RWPE1 (cell line): ENCODE measurements at regions not wholly inside any gene's neighbourhood (a gene's known extent, or its start where the extent isn't known, plus 50 kb on each side); places are given as distances from the start of the nearest gene placed in this dataset.

Source experiments
- CTCF ChIA-PET: fragments of 350-600 bp; sonication (Branson Sonifier 250); formaldehyde crosslinking; extraction: SDS; loops from one replicate; lab custom pipeline; 2021; lab: Yijun Ruan, JAX
- POLR2A ChIA-PET: fragments of 400-600 bp; formaldehyde crosslinking; extraction: SDS; loops from one replicate; lab custom pipeline; 2020; ENCODE audit warnings: antibody characterized with exemption; ENCODE audit not compliant: low non-redundant PET; lab: Yijun Ruan, JAX
- DNase-seq: peaks from one replicate; pipeline ENCODE4 v3.0.0; 2012; ENCODE audit warnings: low spot score
- H3K27ac ChIP-seq: fragments of 450-650 bp; 2 replicates; pipeline ENCODE4 v1.5.1; 2017
- CTCF ChIP-seq: fragments of 450-650 bp; conservative IDR thresholded peaks from 2 replicates; pipeline ENCODE4 v1.5.1; 2017; ENCODE audit warnings: low read depth, mild to moderate bottlenecking

- ChIA-PET CTCF (no interaction called here), POLR2A (no interaction called here)
- TF ChIP-seq CTCF = no peak
- H3K27ac ChIP-seq = no peak overlapping the region
- DNase-seq = peak; percentile 30
Measured at GRCh38 chr16:54424043-54424451, 137.5 kb upstream of the IRX3 start.

GRCh38 chr16:54422569-54422978 is 136.0 kb upstream of the IRX3 start:
- H3K27ac ChIP-seq = peak overlapping the region; percentile 62
- ChIA-PET CTCF (no interaction called here), POLR2A (no interaction called here)
- no peak for TF ChIP-seq CTCF
- no peak for DNase-seq

- H3K27ac ChIP-seq = peak overlapping the region; percentile 62
Measured at GRCh38 chr16:54422159-54422558, 135.6 kb upstream of the IRX3 start.

GRCh38 chr16:54421220-54421619 is 134.6 kb upstream of the IRX3 start:
- no peak overlapping the region for H3K27ac ChIP-seq
- POLR2A ChIA-PET = no interaction called here
- DNase-seq = no peak
- TF ChIP-seq CTCF = no peak
- CTCF ChIA-PET = no interaction called here

More at GRCh38 chr16:54422159-54422558, 135.6 kb upstream of the IRX3 start:
- TF ChIP-seq CTCF = no peak
- DNase-seq = no peak
- ChIA-PET POLR2A (no interaction called here), CTCF (no interaction called here)

GRCh38 chr16:54418903-54419302 is 132.3 kb upstream of the IRX3 start:
- no peak overlapping the region for H3K27ac ChIP-seq
- CTCF ChIA-PET = interaction anchor here (0.9 kb wide), 1 partner anchor 94 kb away, joined by 4 read pairs; no protein-coding TSS in a partner anchor
- DNase-seq = no peak
- TF ChIP-seq CTCF = no peak
- POLR2A ChIA-PET = no interaction called here

- POLR2A ChIA-PET = no interaction called here
- TF ChIP-seq CTCF = no peak
- CTCF ChIA-PET = no interaction called here
- no peak for DNase-seq
- H3K27ac ChIP-seq = no peak overlapping the region
Measured at GRCh38 chr16:54417384-54417783, 130.8 kb upstream of the IRX3 start.

- POLR2A ChIA-PET = no interaction called here
Measured at GRCh38 chr16:54414671-54415070, 128.1 kb upstream of the IRX3 start.

More at GRCh38 chr16:54414671-54415070, 128.1 kb upstream of the IRX3 start:
- no peak overlapping the region for H3K27ac ChIP-seq
- CTCF ChIA-PET = no interaction called here
- no peak for DNase-seq
- TF ChIP-seq CTCF = no peak
